Choroid plexus epithelial cell (primary cell): ENCODE measurements at regions not wholly inside any gene's neighbourhood (a gene's known extent, or its start where the extent isn't known, plus 50 kb on each side); places are given as distances from the start of the nearest gene placed in this dataset.
"Not testable (repeated sequence)": the region's sequence is repeated elsewhere in the genome, so short reads cannot be mapped to it uniquely, and the experiment has no call there.

Experiments used
- DNase-seq: peaks from one replicate; pipeline ENCODE4 v3.0.0-alpha.2; 2010; ENCODE audit warnings: low read depth
- H3K4me3 ChIP-seq: 2 replicates; pipeline ENCODE4 v1.5.1; 2011; ENCODE audit warnings: low read depth, mild to moderate bottlenecking, control low read depth, low read length, moderate library complexity
- TF ChIP-seq, protein P1 (sequence below): conservative IDR thresholded peaks from 2 replicates; pipeline ENCODE4 v1.5.1; 2011; ENCODE audit warnings: low read depth, mild to moderate bottlenecking, control low read depth, inconsistent platforms, low read length, moderate library complexity

GRCh38 chr3:197417911-197418618 is 119.7 kb upstream of the DLG1 start:
- H3K4me3 ChIP-seq, result no peak overlapping the region
- TF ChIP-seq, protein P1, sequence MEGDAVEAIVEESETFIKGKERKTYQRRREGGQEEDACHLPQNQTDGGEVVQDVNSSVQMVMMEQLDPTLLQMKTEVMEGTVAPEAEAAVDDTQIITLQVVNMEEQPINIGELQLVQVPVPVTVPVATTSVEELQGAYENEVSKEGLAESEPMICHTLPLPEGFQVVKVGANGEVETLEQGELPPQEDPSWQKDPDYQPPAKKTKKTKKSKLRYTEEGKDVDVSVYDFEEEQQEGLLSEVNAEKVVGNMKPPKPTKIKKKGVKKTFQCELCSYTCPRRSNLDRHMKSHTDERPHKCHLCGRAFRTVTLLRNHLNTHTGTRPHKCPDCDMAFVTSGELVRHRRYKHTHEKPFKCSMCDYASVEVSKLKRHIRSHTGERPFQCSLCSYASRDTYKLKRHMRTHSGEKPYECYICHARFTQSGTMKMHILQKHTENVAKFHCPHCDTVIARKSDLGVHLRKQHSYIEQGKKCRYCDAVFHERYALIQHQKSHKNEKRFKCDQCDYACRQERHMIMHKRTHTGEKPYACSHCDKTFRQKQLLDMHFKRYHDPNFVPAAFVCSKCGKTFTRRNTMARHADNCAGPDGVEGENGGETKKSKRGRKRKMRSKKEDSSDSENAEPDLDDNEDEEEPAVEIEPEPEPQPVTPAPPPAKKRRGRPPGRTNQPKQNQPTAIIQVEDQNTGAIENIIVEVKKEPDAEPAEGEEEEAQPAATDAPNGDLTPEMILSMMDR, result no peak
- DNase-seq, result no peak

- TF ChIP-seq, protein P1, result no peak
- H3K4me3 ChIP-seq, result no peak overlapping the region
- peak; percentile 41 for DNase-seq
Observed at GRCh38 chr3:197417441-197417840, 119.0 kb upstream of the DLG1 start.

- DNase-seq, result not testable (repeated sequence)
Observed at GRCh38 chr3:197411899-197412298, 113.5 kb upstream of the DLG1 start.

DNA sequence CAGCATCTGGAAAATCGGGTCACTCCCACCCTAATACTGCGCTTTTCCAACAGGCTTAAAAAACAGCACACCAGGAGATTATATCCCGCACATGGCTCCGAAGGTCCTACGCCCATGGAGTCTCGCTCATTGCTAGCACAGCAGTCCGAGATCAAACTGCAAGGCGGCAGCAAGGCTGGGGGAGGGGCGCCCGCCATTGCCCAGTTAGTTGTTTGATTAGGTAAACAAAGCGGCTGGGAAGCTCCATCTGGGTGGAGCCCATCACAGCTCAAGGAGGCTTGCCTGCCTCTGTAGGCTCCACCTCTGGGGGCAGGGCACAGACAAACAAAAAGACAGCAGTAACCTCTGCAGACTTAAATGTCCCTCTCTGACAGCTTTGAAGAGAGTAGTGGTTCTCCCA is 111.8 kb upstream of the DLG1 start:
- not testable (repeated sequence) for H3K4me3 ChIP-seq, DNase-seq

More at GRCh38 chr3:197411899-197412298, 113.5 kb upstream of the DLG1 start:
- not testable (repeated sequence) for H3K4me3 ChIP-seq

DNA sequence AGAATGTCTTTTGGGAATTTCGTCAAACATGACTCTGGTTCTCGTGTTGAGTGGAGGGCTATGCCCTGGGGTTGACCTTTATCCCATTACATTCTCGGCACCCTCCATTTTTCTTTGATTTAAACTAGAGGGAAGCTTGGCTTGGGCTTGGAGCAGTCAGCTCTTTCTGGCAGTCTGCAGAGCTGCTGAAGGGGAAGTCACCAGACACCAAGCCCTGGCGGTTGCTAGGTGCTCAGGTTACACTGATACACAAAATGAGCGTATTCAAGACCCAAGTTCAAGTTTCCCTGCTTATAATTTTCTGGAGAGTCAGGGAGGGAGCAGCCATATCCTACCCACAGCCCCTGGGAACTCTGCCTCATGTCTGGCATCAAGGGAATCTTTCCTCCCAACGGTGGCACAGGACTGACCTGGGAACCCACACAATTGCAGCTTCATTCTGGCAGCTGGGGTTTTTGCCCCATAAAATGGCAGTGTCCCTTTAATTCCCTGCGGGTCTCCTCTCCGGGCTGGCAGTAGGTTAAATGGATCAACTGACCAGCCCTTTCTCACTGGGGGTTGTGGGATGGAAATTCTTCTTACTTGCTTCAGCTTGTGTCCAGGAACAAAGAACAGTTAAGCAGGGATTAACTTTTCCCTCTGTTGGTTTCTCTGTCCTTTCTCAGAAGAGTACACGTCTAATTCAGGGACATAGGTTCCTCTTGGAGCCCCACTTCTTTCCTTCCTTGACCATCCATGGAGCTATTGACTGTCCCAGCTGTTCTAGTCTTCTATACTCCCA is 110.0 kb upstream of the DLG1 start:
- TF ChIP-seq, protein P1, result no peak
- peak; percentile 77 for DNase-seq
- H3K4me3 ChIP-seq, result no peak overlapping the region

- DNase-seq, result no peak
- TF ChIP-seq, protein P1, result no peak
- no peak overlapping the region for H3K4me3 ChIP-seq
Observed at GRCh38 chr3:197407526-197407925, 109.1 kb upstream of the DLG1 start.

- DNase-seq, result no peak
- TF ChIP-seq, protein P1, result no peak
- H3K4me3 ChIP-seq, result no peak overlapping the region
Observed at GRCh38 chr3:197407053-197407452, 108.6 kb upstream of the DLG1 start.

DNA sequence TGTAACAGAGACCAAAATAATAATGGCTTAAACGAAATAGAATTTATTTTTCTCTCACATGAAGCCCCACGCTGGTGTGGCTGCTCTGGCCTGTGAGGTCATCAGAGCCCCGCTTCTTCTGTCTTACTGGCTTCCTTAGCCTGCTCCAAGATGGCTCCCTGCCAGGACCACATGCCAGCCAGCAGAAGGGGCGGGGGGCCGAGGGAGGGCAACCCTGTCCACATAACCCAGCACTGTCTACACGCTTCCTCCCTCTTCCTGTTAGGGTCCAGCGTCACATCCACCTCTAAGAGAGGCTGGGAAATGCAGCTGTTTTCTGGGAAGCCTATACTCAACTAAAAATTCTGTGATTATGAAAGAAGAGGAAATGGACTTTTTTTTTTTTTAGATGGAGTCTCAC is 107.9 kb upstream of the DLG1 start:
- TF ChIP-seq, protein P1, result no peak
- no peak overlapping the region for H3K4me3 ChIP-seq
- DNase-seq, result no peak
